ENCODE measurements at regions not wholly inside any gene's neighbourhood (a gene's known extent, or its start where the extent isn't known, plus 50 kb on each side); places are given as distances from the start of the nearest gene placed in this dataset.

- no peak for ATAC-seq (ENCODE audit: low read depth)
- peaks cover 10% of the 10 kb centered on the region for H3K27me3 Mint-ChIP-seq
- H3K27ac Mint-ChIP-seq, result no peak overlapping the region
- DNase-seq, result no peak
- no peaks in the 10 kb centered on the region for H3K4me1 Mint-ChIP-seq
- H3K4me3 Mint-ChIP-seq, result no peak overlapping the region
- no peaks in the 10 kb centered on the region for H3K9me3 Mint-ChIP-seq
- H3K36me3 Mint-ChIP-seq, result no peaks in the 10 kb centered on the region
- POLR2A ChIA-PET, result no interaction called here
Observed at GRCh38 chr6:63425493-63425892, 105.7 kb upstream of the LGSN start.

DNA sequence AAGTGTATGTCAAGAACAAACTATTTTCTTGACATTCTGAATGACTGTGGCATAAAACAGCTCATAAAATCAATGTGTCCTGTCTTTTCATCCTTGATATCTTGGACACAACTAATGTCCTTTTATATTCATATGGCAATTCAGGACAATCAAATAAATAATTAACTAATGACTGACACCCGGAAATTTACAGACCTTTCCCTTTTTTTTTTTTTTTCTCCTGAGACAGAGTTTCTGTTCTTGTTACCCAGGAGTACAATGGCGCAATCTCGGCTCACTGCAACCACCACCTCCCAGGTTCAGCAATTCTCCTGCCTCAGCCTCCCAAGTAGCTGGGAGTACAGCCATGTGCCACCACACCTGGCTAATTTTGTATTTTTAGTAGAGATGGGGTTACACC is 107.1 kb upstream of the LGSN start:
- Mint-ChIP-seq H3K4me3 (no peak overlapping the region), H3K36me3 (no peaks in the 10 kb centered on the region), H3K27ac (no peak overlapping the region), H3K9me3 (no peaks in the 10 kb centered on the region), H3K4me1 (no peaks in the 10 kb centered on the region), H3K27me3 (peaks cover 13% of the 10 kb centered on the region)
- ATAC-seq (ENCODE audit: low read depth), result no peak
- POLR2A ChIA-PET, result no interaction called here
- DNase-seq, result no peak

DNA sequence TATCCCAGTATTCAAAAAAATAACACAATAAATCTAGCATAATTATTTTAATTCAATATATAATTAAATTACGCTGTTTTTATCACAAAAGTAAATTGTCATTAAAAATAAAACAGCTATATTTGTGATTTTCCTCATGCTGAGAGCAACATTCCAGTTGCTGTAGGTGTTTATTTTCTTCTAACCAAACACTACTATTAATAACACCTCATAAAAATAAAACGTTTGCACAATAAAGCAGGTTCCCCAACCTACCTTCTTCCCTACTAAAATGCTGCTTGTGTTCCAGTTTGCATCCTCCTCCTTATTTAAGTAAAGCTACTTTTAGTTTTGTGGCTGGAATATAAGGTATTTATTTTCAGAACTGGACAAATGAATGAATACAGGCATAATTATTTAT is 108.2 kb upstream of the LGSN start:
- H3K27ac Mint-ChIP-seq, result no peak overlapping the region
- no peak overlapping the region for H3K4me3 Mint-ChIP-seq
- ATAC-seq (ENCODE audit: low read depth) (no peak), DNase-seq (no peak)
- H3K27me3 Mint-ChIP-seq, result peaks cover 15% of the 10 kb centered on the region
- no peaks in the 10 kb centered on the region for H3K36me3 Mint-ChIP-seq
- no peaks in the 10 kb centered on the region for H3K9me3 Mint-ChIP-seq
- H3K4me1 Mint-ChIP-seq, result no peaks in the 10 kb centered on the region
- POLR2A ChIA-PET, result no interaction called here

GRCh38 chr6:63430985-63431519 is 111.3 kb upstream of the LGSN start:
- Mint-ChIP-seq H3K4me1 (no peaks in the 10 kb centered on the region), H3K4me3 (no peak overlapping the region), H3K27me3 (peaks cover 18% of the 10 kb centered on the region), H3K9me3 (no peaks in the 10 kb centered on the region), H3K36me3 (no peaks in the 10 kb centered on the region), H3K27ac (no peak overlapping the region)
- no peak for ATAC-seq (ENCODE audit: low read depth)
- DNase-seq, result no peak
- POLR2A ChIA-PET, result no interaction called here

DNA sequence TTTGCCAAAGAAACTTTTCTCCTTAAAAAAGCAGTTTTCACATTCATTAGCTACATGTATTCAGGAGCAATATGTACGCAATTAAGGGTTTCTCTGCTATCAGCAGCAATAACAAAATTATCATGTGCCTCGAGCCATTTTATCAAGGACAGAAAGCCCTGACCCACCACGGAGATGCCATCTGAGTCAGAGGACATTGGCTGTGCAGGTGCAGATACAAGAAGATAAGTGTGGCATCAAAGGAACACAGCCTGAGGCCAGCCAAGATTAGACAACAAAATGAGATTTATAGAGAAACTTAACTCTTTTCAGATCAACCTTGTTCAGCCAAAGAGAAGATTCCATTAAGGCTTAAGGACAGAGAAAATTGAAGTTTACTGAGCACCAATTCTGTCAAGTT is 115.2 kb upstream of the LGSN start:
- ATAC-seq (ENCODE audit: low read depth) (no peak), DNase-seq (no peak)
- peaks cover 12% of the 10 kb centered on the region for H3K27me3 Mint-ChIP-seq
- H3K4me1 Mint-ChIP-seq, result no peaks in the 10 kb centered on the region
- H3K9me3 Mint-ChIP-seq, result peaks cover 2% of the 10 kb centered on the region
- POLR2A ChIA-PET, result no interaction called here
- H3K4me3 Mint-ChIP-seq, result no peak overlapping the region
- H3K36me3 Mint-ChIP-seq, result peaks cover 2% of the 10 kb centered on the region
- H3K27ac Mint-ChIP-seq, result no peak overlapping the region

DNA sequence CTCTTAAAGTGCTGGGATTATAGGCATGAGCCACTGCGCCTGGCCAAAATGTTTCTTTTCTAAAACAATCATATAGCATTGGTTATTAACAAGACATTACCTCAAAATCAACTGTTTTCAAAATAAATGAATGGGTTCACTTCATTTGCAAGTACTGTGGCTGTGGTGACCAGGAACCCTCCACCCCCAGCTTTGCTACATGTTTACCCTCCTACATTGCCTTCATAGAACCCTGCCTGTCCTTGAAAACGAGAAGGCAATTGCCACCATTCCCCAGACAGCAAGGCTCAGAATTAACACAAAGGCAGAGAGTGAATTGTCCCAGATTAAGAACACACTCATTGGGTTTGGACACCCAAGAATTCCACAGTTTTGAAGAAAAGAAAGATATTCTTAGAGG is 116.6 kb upstream of the LGSN start:
- peaks cover 9% of the 10 kb centered on the region for H3K27me3 Mint-ChIP-seq
- no peak overlapping the region for H3K4me3 Mint-ChIP-seq
- no peak for DNase-seq
- no peak overlapping the region for H3K27ac Mint-ChIP-seq
- peaks cover 2% of the 10 kb centered on the region for H3K36me3 Mint-ChIP-seq
- ATAC-seq (ENCODE audit: low read depth), result no peak
- H3K9me3 Mint-ChIP-seq, result peaks cover 2% of the 10 kb centered on the region
- POLR2A ChIA-PET, result no interaction called here
- peaks cover 3% of the 10 kb centered on the region for H3K4me1 Mint-ChIP-seq

DNA sequence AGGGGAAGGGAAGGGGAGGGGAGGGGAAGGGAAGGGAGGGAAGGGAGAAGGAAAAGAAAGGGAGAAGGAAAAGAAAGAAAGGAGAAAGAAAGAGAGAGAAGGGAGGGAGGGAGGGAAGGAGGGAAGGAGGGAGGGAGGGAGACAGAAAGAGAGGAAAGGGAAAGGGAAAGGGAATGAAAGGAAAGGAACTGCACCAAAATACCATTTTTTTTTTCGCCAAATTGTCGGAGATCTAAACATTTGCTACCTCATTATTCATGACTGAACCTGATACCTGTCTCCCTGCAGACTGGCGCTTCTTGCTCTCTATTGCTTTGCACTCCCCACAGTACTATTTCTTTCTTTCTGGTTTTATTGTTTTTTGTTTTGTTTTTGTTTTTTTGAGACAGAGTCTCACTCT is 117.3 kb upstream of the LGSN start:
- POLR2A ChIA-PET, result no interaction called here
- Mint-ChIP-seq H3K4me3 (no peak overlapping the region), H3K36me3 (peaks cover 2% of the 10 kb centered on the region), H3K27ac (no peak overlapping the region), H3K4me1 (peaks cover 3% of the 10 kb centered on the region), H3K27me3 (peaks cover 7% of the 10 kb centered on the region), H3K9me3 (peaks cover 2% of the 10 kb centered on the region)
- ATAC-seq (ENCODE audit: low read depth) (no peak), DNase-seq (no peak)

- H3K36me3 Mint-ChIP-seq, result peaks cover 2% of the 10 kb centered on the region
- ATAC-seq (ENCODE audit: low read depth), result no peak
- H3K9me3 Mint-ChIP-seq, result peaks cover 2% of the 10 kb centered on the region
- POLR2A ChIA-PET, result no interaction called here
- H3K4me1 Mint-ChIP-seq, result peaks cover 3% of the 10 kb centered on the region
- DNase-seq, result no peak
- H3K4me3 Mint-ChIP-seq, result peak overlapping the region; percentile 39
- no peak overlapping the region for H3K27ac Mint-ChIP-seq
- H3K27me3 Mint-ChIP-seq, result no peaks in the 10 kb centered on the region
Observed at GRCh38 chr6:63440057-63440456, 120.3 kb upstream of the LGSN start.

DNA sequence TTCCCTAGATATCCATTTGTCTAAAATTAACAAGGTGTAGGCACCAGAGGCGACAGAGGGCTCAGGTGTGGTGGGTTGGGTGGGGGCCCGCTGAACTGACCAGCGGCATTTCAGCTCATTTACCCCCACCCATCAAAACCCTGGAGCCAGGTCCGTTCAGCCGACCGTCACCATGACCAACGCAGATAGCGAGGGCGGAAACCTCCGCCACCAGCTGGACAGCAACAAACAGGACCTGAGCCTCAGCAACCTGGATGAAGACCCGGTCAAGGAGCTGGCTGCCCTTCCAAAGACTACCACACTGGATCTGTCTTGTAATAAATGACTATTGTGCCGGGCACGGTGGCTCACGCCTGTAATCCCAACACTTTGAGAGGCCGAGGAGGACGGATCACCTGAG is 120.8 kb upstream of the LGSN start:
- H3K4me1 Mint-ChIP-seq, result peaks cover 3% of the 10 kb centered on the region
- H3K27ac Mint-ChIP-seq, result no peak overlapping the region
- H3K9me3 Mint-ChIP-seq, result peaks cover 2% of the 10 kb centered on the region
- ATAC-seq (ENCODE audit: low read depth), result no peak
- H3K4me3 Mint-ChIP-seq, result peak overlapping the region; percentile 39
- POLR2A ChIA-PET, result no interaction called here
- no peaks in the 10 kb centered on the region for H3K27me3 Mint-ChIP-seq
- DNase-seq, result no peak
- peaks cover 2% of the 10 kb centered on the region for H3K36me3 Mint-ChIP-seq

DNA sequence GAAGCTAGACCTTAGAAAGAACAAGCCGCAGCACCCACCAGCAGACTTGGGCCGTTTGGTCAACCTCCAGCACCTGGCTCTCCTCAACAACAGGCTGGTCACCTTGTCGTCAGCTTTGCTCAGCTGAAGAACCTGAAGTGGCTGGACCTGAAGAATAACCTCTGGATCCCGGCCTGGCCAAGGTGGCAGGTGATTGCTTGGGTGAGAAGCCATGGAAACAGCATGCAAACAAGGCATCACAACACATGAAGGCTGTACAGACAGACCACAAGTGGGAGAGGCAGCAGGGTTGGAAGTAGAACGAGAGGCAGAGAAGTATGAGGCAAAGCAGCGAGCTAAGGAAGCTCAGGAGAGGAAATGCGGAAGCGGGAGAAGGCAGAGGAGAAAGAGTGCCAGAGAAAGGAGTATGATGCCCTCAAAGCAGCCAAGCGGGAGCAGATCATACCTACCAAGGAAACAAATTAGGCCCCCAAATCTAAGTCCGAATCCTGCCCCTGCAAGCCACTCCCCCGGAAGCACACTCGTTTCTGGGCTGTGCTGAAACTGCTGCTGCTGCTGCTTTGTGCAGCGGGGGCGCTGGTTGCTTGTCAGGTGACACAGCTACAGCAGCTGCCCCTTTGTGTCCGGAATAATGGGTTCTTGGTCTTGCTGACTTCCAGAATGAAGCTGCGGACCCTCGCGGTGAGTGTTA is 121.6 kb upstream of the LGSN start:
- ATAC-seq (ENCODE audit: low read depth) (no peak), DNase-seq (no peak)
- Mint-ChIP-seq H3K4me3 (peak overlapping the region; percentile 54), H3K9me3 (peaks cover 2% of the 10 kb centered on the region), H3K36me3 (peaks cover 2% of the 10 kb centered on the region), H3K27ac (peak overlapping the region; percentile 66), H3K27me3 (no peaks in the 10 kb centered on the region), H3K4me1 (peaks cover 3% of the 10 kb centered on the region)
- POLR2A ChIA-PET, result no interaction called here

DNA sequence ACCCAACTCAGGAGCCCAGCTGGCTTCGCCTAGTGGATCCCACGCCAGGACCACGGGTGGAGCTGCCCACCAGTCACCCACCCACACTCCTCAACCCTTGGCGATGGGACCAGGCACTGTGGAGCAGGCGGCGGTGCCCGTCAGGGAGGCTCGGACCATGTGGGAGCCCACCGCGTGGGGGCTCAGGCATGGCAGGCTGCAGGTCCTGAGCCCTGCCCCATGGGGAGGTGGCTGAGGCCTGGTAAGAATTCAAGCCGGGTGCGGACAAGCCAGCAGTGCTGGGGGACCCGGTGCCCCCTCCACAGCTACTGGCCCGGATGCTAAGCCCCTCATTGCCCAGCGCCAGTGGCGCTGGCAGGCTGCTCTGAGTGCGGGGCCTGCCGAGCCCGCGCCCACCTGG is 123.1 kb upstream of the LGSN start:
- no peak for DNase-seq
- Mint-ChIP-seq H3K4me3 (no peak overlapping the region), H3K27me3 (no peaks in the 10 kb centered on the region), H3K9me3 (peaks cover 2% of the 10 kb centered on the region), H3K27ac (no peak overlapping the region), H3K36me3 (peaks cover 2% of the 10 kb centered on the region), H3K4me1 (peaks cover 3% of the 10 kb centered on the region)
- ATAC-seq (ENCODE audit: low read depth), result no peak
- POLR2A ChIA-PET, result no interaction called here

GRCh38 chr6:63444768-63445167 is 125.0 kb upstream of the LGSN start:
- POLR2A ChIA-PET, result no interaction called here
- DNase-seq, result no peak
- no peak overlapping the region for H3K4me3 Mint-ChIP-seq
- H3K36me3 Mint-ChIP-seq, result no peaks in the 10 kb centered on the region
- no peak for ATAC-seq (ENCODE audit: low read depth)
- no peak overlapping the region for H3K27ac Mint-ChIP-seq
- no peaks in the 10 kb centered on the region for H3K9me3 Mint-ChIP-seq
- H3K27me3 Mint-ChIP-seq, result no peaks in the 10 kb centered on the region
- H3K4me1 Mint-ChIP-seq, result peaks cover 3% of the 10 kb centered on the region

- POLR2A ChIA-PET, result no interaction called here
- H3K4me3 Mint-ChIP-seq, result no peak overlapping the region
- H3K36me3 Mint-ChIP-seq, result no peaks in the 10 kb centered on the region
- H3K4me1 Mint-ChIP-seq, result no peaks in the 10 kb centered on the region
- H3K27ac Mint-ChIP-seq, result no peak overlapping the region
- no peak for DNase-seq
- no peak for ATAC-seq (ENCODE audit: low read depth)
- peaks cover 6% of the 10 kb centered on the region for H3K27me3 Mint-ChIP-seq
- peaks cover 2% of the 10 kb centered on the region for H3K9me3 Mint-ChIP-seq
Observed at GRCh38 chr6:63446405-63446804, 125.9 kb upstream of the LOC128125822 start.

- Mint-ChIP-seq H3K36me3 (no peaks in the 10 kb centered on the region), H3K9me3 (peaks cover 3% of the 10 kb centered on the region), H3K4me3 (no peak overlapping the region), H3K27ac (no peak overlapping the region), H3K4me1 (no peaks in the 10 kb centered on the region), H3K27me3 (peaks cover 10% of the 10 kb centered on the region)
- no peak for DNase-seq
- ATAC-seq (ENCODE audit: low read depth), result no peak
- POLR2A ChIA-PET, result no interaction called here
Observed at GRCh38 chr6:63447134-63447533, 125.1 kb upstream of the LOC128125822 start.

DNA sequence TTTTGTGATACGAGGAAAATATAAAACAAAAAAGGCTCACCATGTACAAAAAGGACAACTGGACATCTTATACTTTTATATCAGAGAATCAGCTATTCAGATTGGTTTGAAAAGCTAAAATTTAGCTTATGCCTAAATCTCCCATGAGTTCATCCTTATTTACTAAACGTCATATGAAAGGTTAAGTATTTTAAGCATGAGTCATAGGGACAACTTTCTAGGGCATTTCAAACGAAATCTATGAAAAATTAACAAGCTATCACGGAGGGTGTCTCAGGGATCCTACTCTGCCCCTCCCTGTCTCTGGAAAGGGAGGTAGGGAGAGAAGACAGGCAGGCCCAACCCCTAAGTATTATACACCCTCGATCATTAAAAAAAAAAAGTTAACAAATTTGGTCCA is 124.1 kb upstream of the LOC128125822 start:
- Mint-ChIP-seq H3K27ac (no peak overlapping the region), H3K27me3 (peaks cover 15% of the 10 kb centered on the region), H3K9me3 (peaks cover 3% of the 10 kb centered on the region), H3K4me3 (no peak overlapping the region), H3K36me3 (no peaks in the 10 kb centered on the region), H3K4me1 (no peaks in the 10 kb centered on the region)
- POLR2A ChIA-PET, result no interaction called here
- ATAC-seq (ENCODE audit: low read depth) (no peak), DNase-seq (no peak)
